Coronary artery (tissue), 2 donors: ENCODE measurements at regions not wholly inside any gene's neighbourhood (a gene's known extent, or its start where the extent isn't known, plus 50 kb on each side); places are given as distances from the start of the nearest gene placed in this dataset.

Experiments used
- DNase-seq: peaks from one replicate; pipeline ENCODE4 v3.0.0-alpha.2; 2017; ENCODE audit warnings: low spot score
- H3K27ac ChIP-seq, 2 donors: fragments of 200-600 bp; sonication (generic); one replicate each; pipeline ENCODE4 v1.5.1; 2016 to 2019
- H3K4me3 ChIP-seq: fragments of 200-600 bp; sonication (generic); 2 replicates; pipeline ENCODE4 v1.5.1; 2016; ENCODE audit warnings: mild to moderate bottlenecking, moderate library complexity
- TF ChIP-seq, protein P1 (sequence below): fragments of 200-600 bp; sonication (generic); IDR thresholded peaks from one replicate; pipeline ENCODE4 v1.5.1; 2019; ENCODE audit warnings: antibody characterized with exemption

DNA sequence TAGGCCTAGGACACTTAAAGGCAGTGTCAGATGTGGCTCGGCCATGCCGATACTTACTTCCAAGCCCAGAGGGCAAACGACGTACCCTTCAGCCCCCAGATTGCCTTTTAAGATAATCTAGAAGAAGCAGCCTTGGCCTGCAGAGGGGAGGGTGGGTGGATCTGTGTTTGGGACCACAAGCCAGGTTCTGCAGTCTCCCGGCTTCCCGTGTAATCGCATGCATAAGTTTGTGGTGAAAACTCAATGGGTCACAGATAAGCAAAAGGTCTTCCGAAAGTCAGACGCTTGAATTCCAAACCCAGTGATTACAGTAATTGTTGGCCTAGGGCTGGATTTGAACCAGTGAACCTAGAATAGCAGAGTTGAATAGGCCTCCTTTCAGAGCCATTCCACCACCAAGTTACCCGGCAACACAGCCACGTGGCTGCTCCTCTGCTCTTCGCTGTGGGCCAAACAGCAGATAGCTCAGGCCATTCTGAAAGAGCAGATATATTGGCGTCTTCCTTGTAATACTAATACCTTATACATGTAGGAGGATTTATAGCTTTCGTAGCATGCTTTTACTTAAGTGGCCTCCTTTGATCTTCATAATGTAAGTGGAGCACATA is 170.8 kb upstream of the CADM1 start:
- Histone ChIP-seq H3K27ac (no peak overlapping the region), H3K4me3 (no peak overlapping the region)
- no peak for DNase-seq
- TF ChIP-seq, protein P1, sequence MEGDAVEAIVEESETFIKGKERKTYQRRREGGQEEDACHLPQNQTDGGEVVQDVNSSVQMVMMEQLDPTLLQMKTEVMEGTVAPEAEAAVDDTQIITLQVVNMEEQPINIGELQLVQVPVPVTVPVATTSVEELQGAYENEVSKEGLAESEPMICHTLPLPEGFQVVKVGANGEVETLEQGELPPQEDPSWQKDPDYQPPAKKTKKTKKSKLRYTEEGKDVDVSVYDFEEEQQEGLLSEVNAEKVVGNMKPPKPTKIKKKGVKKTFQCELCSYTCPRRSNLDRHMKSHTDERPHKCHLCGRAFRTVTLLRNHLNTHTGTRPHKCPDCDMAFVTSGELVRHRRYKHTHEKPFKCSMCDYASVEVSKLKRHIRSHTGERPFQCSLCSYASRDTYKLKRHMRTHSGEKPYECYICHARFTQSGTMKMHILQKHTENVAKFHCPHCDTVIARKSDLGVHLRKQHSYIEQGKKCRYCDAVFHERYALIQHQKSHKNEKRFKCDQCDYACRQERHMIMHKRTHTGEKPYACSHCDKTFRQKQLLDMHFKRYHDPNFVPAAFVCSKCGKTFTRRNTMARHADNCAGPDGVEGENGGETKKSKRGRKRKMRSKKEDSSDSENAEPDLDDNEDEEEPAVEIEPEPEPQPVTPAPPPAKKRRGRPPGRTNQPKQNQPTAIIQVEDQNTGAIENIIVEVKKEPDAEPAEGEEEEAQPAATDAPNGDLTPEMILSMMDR, result no peak

DNA sequence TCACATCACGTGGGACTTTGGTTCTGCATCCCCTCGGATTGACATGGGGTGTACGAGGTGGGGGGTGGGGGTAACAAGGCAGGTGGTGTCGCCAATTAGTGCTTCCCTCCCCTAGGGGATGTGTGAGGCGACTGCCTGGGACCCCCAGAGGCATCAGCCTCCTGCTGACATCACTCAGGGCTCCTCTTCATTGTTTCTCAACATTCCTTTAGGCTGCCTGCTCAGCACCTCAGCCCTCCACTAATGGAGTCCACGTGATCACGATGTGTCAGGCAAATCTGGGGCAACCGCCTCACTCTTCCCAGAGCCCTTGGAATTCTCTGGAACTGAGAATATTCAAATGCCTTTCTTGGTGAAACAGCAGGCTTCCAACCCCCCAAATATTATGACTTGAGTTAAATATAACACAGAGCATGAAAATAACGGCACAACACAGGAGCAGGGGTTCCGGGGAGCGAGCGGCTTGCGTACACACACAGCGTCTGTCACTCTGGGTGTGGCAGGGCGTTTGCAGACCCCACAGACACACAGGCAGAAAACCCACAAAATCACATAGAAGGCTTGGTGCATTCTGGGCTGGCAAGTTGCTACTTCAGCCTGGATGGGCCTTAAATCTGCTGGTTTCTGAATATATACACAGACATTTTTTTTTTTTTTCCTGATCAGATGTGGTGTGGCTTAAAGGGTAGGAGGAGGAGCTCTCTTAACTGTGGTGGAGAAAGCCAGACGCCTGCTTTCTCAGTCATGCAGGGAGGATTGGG is 170.1 kb upstream of the CADM1 start:
- TF ChIP-seq, protein P1, result no peak
- DNase-seq, result no peak
- Histone ChIP-seq H3K27ac (no peak overlapping the region), H3K4me3 (no peak overlapping the region)

DNA sequence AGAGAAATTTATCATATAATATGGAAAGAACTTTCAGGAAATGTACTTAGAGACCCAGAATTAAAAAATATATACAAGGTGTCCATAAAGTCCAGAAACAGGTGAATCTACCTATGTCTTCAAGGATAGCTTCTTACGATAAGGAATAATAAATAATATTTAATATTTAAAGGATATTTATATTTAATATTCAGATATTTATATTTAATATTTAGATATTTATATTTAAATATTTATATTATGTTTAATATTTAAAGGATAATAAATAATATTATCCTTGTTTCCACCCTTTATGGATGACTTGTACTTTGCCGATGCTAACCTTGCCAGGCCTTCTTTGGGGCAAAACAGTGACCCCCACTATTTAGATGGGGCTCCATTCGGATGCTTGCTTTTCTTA is 169.5 kb upstream of the CADM1 start:
- no peak overlapping the region for H3K4me3 ChIP-seq
- H3K27ac ChIP-seq, result no peak overlapping the region
- TF ChIP-seq, protein P1, result no peak
- no peak for DNase-seq

DNA sequence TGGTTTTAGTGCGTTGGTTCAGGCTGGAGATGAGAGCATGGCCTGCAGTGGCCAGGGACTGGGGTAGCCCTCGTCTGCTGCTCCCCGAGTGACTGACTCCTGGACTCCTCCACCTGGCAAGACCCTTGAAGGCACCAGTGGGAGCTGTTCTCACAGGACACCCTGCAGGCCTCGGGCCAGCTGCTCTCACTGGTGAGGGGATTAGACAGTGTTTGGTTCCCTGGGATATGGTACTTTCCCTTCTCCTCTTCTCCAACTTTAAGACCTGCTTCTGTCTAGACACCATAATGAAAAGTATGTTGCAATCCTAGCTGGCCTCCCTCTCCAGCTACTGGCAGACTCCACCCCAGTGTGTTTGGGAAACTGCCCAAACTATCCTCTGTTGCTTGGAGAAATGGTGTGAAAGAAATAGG is 168.8 kb upstream of the CADM1 start:
- H3K4me3 ChIP-seq, result no peak overlapping the region
- no peak for DNase-seq
- TF ChIP-seq, protein P1, result no peak
- H3K27ac ChIP-seq, result no peak overlapping the region

DNA sequence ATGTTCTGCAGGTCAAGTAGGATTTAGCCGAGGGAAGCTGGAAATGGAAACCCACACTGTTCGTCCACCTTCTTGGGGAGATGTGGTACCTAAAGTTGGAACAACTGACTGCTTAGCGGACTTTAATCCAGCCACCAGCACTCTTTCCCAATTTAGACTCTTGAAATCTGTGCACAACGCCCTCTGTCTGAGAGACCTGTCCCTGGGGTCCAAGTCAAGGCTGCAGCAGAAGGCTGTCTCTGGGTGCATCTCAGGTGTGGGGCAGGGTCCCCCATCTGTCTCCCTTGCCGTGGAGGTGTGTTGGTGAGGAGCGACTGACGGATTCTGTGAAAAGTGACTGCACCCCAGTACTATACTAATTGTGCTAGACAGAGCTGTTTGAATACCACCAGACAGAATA is 168.2 kb upstream of the CADM1 start:
- Histone ChIP-seq H3K4me3 (no peak overlapping the region), H3K27ac (no peak overlapping the region)
- TF ChIP-seq, protein P1, result no peak
- DNase-seq, result no peak

DNA sequence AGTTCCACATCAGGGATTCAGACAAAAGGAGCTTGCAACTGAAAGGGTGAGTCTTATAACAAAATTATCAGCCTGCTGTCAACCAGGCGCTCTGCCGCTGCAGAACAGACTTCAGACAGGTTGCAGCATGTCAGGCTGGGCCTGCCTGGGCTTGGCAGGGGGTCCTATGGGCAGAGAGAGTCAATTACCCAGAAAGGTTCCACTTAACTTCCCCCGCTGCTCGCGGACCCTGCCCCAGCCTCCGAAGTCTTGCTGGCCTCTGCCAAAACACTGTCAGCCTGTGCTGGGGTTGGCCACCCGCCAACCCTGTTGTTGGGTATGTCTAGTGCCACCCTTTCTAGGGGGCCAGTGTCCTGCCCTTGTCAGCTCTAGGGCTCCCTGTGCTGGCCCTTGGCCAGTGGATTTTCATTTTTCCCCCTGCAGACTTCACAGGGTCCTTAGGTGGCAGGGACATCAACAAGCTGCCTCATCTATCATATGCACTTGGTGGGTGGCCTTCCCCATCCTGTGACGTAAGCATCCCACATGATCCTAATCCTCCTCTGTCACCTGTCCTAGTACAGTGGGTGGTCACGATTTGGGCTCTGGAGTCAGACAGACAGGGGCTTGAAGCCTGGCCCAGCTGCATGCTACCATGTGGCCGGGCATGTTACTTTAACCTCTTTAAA is 166.5 kb upstream of the CADM1 start:
- DNase-seq, result no peak
- H3K27ac ChIP-seq, result no peak overlapping the region
- TF ChIP-seq, protein P1, result no peak
- H3K4me3 ChIP-seq, result no peak overlapping the region
